ENCODE measurements at regions not wholly inside any gene's neighbourhood (a gene's known extent, or its start where the extent isn't known, plus 50 kb on each side); places are given as distances from the start of the nearest gene placed in this dataset.

DNA sequence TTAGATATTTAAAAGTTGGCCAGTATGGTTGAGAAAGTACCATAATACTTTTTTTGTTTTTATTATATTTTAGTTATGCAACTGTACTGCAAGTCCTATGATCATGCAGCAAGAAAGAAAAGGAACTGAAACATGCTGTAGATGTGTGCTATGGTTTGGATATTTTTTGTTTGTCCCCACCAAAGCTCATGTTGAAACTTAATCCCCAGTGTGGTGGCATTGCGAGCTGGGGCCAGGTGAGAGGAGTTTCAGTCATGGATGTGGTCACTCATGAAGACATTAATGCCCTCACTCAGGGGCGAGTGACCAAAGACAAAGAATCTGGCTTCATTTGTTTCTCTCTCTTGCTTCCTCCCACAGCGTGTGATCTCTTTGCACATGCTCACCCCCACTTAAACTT, 393.9 kb downstream of the PAX1 start:
- H3K9me3 Mint-ChIP-seq (ENCODE audit: low read depth): peaks cover 21% of the 10 kb centered on the region
- no peaks in the 10 kb centered on the region for H3K27me3 Mint-ChIP-seq (ENCODE audit: low read depth)
- no peaks in the 10 kb centered on the region for H3K36me3 Mint-ChIP-seq (ENCODE audit: low read depth)
- no peak overlapping the region for H3K4me3 Mint-ChIP-seq (ENCODE audit: unreplicated experiment)
- no peaks in the 10 kb centered on the region for H3K4me1 Mint-ChIP-seq (ENCODE audit: low read depth)
- H3K27ac Mint-ChIP-seq (ENCODE audit: unreplicated experiment): no peak overlapping the region
- no peak for DNase-seq (ENCODE audit: low spot score)
- TF ChIP-seq, protein P1, sequence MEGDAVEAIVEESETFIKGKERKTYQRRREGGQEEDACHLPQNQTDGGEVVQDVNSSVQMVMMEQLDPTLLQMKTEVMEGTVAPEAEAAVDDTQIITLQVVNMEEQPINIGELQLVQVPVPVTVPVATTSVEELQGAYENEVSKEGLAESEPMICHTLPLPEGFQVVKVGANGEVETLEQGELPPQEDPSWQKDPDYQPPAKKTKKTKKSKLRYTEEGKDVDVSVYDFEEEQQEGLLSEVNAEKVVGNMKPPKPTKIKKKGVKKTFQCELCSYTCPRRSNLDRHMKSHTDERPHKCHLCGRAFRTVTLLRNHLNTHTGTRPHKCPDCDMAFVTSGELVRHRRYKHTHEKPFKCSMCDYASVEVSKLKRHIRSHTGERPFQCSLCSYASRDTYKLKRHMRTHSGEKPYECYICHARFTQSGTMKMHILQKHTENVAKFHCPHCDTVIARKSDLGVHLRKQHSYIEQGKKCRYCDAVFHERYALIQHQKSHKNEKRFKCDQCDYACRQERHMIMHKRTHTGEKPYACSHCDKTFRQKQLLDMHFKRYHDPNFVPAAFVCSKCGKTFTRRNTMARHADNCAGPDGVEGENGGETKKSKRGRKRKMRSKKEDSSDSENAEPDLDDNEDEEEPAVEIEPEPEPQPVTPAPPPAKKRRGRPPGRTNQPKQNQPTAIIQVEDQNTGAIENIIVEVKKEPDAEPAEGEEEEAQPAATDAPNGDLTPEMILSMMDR (IDR thresholded peaks at IDR 0.05): no peak

DNA sequence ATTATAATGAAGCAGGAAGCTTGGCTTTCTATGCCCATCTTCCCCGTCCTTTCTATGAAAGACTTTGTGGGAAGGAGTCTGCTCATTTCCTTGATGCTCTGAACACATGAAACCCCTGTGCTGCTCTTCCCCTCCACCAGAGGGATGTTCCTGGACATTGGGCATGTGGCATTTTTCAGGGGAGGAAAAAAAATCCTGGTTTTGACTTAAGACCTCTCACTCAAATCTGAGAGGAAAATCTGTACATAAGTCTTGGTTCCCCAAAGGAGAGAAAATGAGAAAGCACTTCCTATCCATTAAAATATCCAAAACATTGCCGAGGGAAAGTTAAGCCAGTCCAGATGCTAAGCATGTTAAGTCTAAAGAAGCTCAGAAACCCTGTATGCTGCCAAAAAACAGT, 393.0 kb downstream of the PAX1 start:
- Mint-ChIP-seq H3K4me3 (ENCODE audit: unreplicated experiment) (no peak overlapping the region), H3K27ac (ENCODE audit: unreplicated experiment) (no peak overlapping the region), H3K4me1 (ENCODE audit: low read depth) (no peaks in the 10 kb centered on the region)

DNA sequence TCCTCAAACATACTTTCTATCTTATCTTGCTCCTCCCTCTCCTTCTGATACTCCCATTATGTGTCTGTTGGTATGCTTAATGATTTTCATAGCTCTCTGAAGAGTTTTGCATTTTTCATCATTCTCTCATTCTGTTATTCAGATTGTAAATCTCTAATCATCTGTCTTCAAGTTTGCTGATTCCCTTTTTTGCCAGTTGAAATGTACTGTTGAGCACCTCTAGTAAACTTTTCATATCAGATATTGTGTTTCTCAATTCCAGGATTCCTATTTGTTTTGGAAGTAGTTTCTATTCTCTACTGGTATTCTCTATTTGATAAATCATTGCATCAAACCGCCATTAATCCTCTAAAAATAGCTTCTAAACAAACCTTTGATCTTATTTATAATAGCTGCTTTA, 387.7 kb downstream of the PAX1 start:
- TF ChIP-seq, protein P1 (IDR thresholded peaks at IDR 0.05): no peak
- peaks cover 3% of the 10 kb centered on the region for H3K36me3 Mint-ChIP-seq (ENCODE audit: low read depth)
- H3K27me3 Mint-ChIP-seq (ENCODE audit: low read depth): no peaks in the 10 kb centered on the region
- H3K4me3 Mint-ChIP-seq (ENCODE audit: unreplicated experiment): no peak overlapping the region
- no peak for DNase-seq (ENCODE audit: low spot score)
- no peak overlapping the region for H3K27ac Mint-ChIP-seq (ENCODE audit: unreplicated experiment)
- H3K9me3 Mint-ChIP-seq (ENCODE audit: low read depth): peaks cover 53% of the 10 kb centered on the region
- no peaks in the 10 kb centered on the region for H3K4me1 Mint-ChIP-seq (ENCODE audit: low read depth)

More for the DNA sequence above, 393.0 kb downstream of the PAX1 start:
- peaks cover 22% of the 10 kb centered on the region for H3K9me3 Mint-ChIP-seq (ENCODE audit: low read depth)
- DNase-seq (ENCODE audit: low spot score): no peak
- TF ChIP-seq, protein P1 (IDR thresholded peaks at IDR 0.05): no peak
- H3K36me3 Mint-ChIP-seq (ENCODE audit: low read depth): no peaks in the 10 kb centered on the region
- H3K27me3 Mint-ChIP-seq (ENCODE audit: low read depth): no peaks in the 10 kb centered on the region

DNA sequence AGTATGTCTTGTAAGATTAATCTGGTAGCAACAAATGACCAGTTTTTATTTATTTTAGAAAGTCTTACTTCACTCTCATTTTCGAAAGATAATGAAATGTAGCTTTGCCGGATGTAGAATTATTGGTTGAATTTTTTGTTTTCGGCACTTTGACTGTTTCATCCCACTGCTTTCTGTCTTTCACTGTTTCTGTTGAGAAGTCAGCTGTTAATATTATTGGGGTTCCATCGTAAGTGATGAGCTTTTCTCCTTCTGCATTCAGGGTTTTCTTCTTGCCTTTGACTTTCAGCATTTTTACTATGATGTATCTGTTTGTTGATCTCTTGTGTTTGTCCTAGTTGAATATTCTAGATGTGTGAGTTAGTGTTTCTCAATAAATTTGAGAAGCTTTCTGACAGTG, 383.4 kb downstream of the PAX1 start:
- H3K27me3 Mint-ChIP-seq (ENCODE audit: low read depth): no peaks in the 10 kb centered on the region
- no peaks in the 10 kb centered on the region for H3K4me1 Mint-ChIP-seq (ENCODE audit: low read depth)
- H3K9me3 Mint-ChIP-seq (ENCODE audit: low read depth): peaks cover 35% of the 10 kb centered on the region
- TF ChIP-seq, protein P1 (IDR thresholded peaks at IDR 0.05): no peak
- H3K27ac Mint-ChIP-seq (ENCODE audit: unreplicated experiment): no peak overlapping the region
- no peak overlapping the region for H3K4me3 Mint-ChIP-seq (ENCODE audit: unreplicated experiment)
- peaks cover 3% of the 10 kb centered on the region for H3K36me3 Mint-ChIP-seq (ENCODE audit: low read depth)
- no peak for DNase-seq (ENCODE audit: low spot score)

DNA sequence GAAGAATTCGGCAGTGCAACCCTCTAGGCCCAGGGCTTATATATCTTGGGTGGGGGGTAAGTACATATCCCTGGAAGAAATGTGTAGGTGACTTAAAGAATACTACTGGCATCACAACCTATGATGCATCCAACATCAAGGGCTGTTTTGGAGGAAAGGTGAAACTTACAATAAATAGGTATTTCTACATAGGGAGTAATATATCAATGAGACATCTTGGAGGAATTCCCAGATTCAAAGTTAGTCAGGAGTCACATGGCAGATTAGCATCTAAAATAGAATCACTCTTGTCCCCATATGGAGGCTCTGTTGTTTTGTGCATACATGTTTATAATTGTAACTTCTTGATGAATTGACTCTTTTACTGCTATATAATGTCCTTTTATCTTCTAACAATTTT, 375.5 kb downstream of the PAX1 start:
- Mint-ChIP-seq H3K27ac (ENCODE audit: unreplicated experiment) (no peak overlapping the region), H3K27me3 (ENCODE audit: low read depth) (no peaks in the 10 kb centered on the region), H3K4me3 (ENCODE audit: unreplicated experiment) (no peak overlapping the region), H3K9me3 (ENCODE audit: low read depth) (peaks cover 15% of the 10 kb centered on the region), H3K4me1 (ENCODE audit: low read depth) (no peaks in the 10 kb centered on the region), H3K36me3 (ENCODE audit: low read depth) (no peaks in the 10 kb centered on the region)
- DNase-seq (ENCODE audit: low spot score): no peak
- TF ChIP-seq, protein P1 (IDR thresholded peaks at IDR 0.05): no peak
